ENCODE measurements at regions not wholly inside any gene's neighbourhood (a gene's known extent, or its start where the extent isn't known, plus 50 kb on each side); places are given as distances from the start of the nearest gene placed in this dataset.
A peak's percentile ranks its signal among the peaks of the same experiment; 100 is the strongest.

- Histone ChIP-seq H4K20me1 (ENCODE audit: low read depth) (no peaks in the 10 kb centered on the region), H3K9me3 (ENCODE audit: low read depth) (no peaks in the 10 kb centered on the region), H3K4me3 (no peak overlapping the region), H3K79me2 (ENCODE audit: low read depth) (no peaks in the 10 kb centered on the region), H3K36me3 (no peaks in the 10 kb centered on the region), H2AFZ (replicated peaks) (no peak overlapping the region), H3K4me1 (peaks cover 4% of the 10 kb centered on the region), H3F3A (ENCODE audit: low read depth) (no peaks in the 10 kb centered on the region), H3K9ac (no peak overlapping the region), H3K27ac (no peak overlapping the region), H3K4me2 (no peak overlapping the region), H3K27me3 (no peaks in the 10 kb centered on the region)
- Mint-ChIP-seq H3K27me3 (ENCODE audit: insufficient read depth, low read depth) (no peaks in the 10 kb centered on the region), H3K4me3 (no peak overlapping the region), H3K4me1 (no peaks in the 10 kb centered on the region), H3K9me3 (no peaks in the 10 kb centered on the region), H3K27ac (no peak overlapping the region), H3K36me3 (no peaks in the 10 kb centered on the region)
- no peak for DNase-seq (ENCODE audit: low spot score)
- TF ChIP-seq CTCF (IDR thresholded peaks at IDR 0.05) (no peak), EZH2phosphoT487 (IDR thresholded peaks at IDR 0.05) (no peak), EZH2 (IDR thresholded peaks at IDR 0.05) (no peak)
Observed at GRCh38 chr13:89740994-89741685, 1606.3 kb upstream of the MIR17HG start.

DNA sequence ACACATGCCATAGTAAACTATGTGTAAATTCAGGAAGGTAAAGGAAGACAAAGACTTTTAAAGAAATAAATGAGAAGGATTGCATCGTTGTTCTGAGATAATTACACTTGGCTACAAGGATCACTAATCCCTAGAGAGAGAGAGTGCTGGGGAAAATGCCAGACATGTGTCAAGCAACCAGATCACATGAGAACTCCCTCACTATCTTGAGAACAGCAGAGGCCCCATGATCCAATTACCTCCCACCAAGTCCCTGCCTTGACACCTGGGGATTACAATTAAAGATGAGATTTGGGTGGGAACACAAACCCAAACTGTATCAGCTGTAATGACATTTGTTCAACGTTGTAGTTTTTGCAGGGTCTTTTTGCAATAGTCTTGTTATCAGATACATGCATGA lies 1600.9 kb upstream of the MIR17HG start:
- Mint-ChIP-seq H3K27me3 (ENCODE audit: insufficient read depth, low read depth) (no peaks in the 10 kb centered on the region), H3K27ac (no peak overlapping the region), H3K9me3 (no peaks in the 10 kb centered on the region), H3K36me3 (no peaks in the 10 kb centered on the region), H3K4me3 (no peak overlapping the region), H3K4me1 (peaks cover 3% of the 10 kb centered on the region)
- H3K27ac ChIP-seq: peak overlapping the region; percentile 15
- no peaks in the 10 kb centered on the region for H3K79me2 ChIP-seq (ENCODE audit: low read depth)
- H3K4me2 ChIP-seq: peak overlapping the region; percentile 33
- H3K4me1 ChIP-seq: peaks cover 7% of the 10 kb centered on the region
- no peak overlapping the region for H3K9ac ChIP-seq
- peak; percentile 51 for DNase-seq (ENCODE audit: low spot score)
- TF ChIP-seq EZH2phosphoT487 (IDR thresholded peaks at IDR 0.05): no peak
- no peak for TF ChIP-seq EZH2 (IDR thresholded peaks at IDR 0.05)
- TF ChIP-seq CTCF (IDR thresholded peaks at IDR 0.05): no peak
- no peaks in the 10 kb centered on the region for H4K20me1 ChIP-seq (ENCODE audit: low read depth)
- H2AFZ ChIP-seq (replicated peaks): no peak overlapping the region
- H3F3A ChIP-seq (ENCODE audit: low read depth): no peaks in the 10 kb centered on the region
- no peaks in the 10 kb centered on the region for H3K9me3 ChIP-seq (ENCODE audit: low read depth)
- H3K4me3 ChIP-seq: no peak overlapping the region
- no peaks in the 10 kb centered on the region for H3K36me3 ChIP-seq
- H3K27me3 ChIP-seq: no peaks in the 10 kb centered on the region

GRCh38 chr13:89748716-89749115 lies 1598.8 kb upstream of the MIR17HG start:
- Histone ChIP-seq H3K9ac (no peak overlapping the region), H3K9me3 (ENCODE audit: low read depth) (no peaks in the 10 kb centered on the region), H3K27me3 (no peaks in the 10 kb centered on the region), H3K79me2 (ENCODE audit: low read depth) (no peaks in the 10 kb centered on the region), H3F3A (ENCODE audit: low read depth) (no peaks in the 10 kb centered on the region), H3K4me2 (no peak overlapping the region), H3K4me1 (peaks cover 7% of the 10 kb centered on the region), H4K20me1 (ENCODE audit: low read depth) (no peaks in the 10 kb centered on the region), H3K27ac (no peak overlapping the region), H3K4me3 (no peak overlapping the region), H2AFZ (replicated peaks) (no peak overlapping the region), H3K36me3 (no peaks in the 10 kb centered on the region)
- Mint-ChIP-seq H3K4me3 (no peak overlapping the region), H3K27ac (no peak overlapping the region), H3K9me3 (no peaks in the 10 kb centered on the region), H3K36me3 (no peaks in the 10 kb centered on the region), H3K4me1 (peaks cover 3% of the 10 kb centered on the region), H3K27me3 (ENCODE audit: insufficient read depth, low read depth) (no peaks in the 10 kb centered on the region)
- TF ChIP-seq EZH2phosphoT487 (IDR thresholded peaks at IDR 0.05): no peak
- no peak for TF ChIP-seq CTCF (IDR thresholded peaks at IDR 0.05)
- TF ChIP-seq EZH2 (IDR thresholded peaks at IDR 0.05): no peak
- DNase-seq (ENCODE audit: low spot score): no peak

Data from neural progenitor cell (in vitro differentiated cells).